HUES6 (cell line): ENCODE measurements at regions not wholly inside any gene's neighbourhood (a gene's known extent, or its start where the extent isn't known, plus 50 kb on each side); places are given as distances from the start of the nearest gene placed in this dataset.

ENCODE experiments used
- H3K27ac ChIP-seq: 2 replicates; pipeline ENCODE4 v1.7.0; 2013; ENCODE audit warnings: low read depth, mild to moderate bottlenecking, low read length, inconsistent platforms
- H3K27me3 ChIP-seq: 2 replicates; pipeline ENCODE4 v1.6.1; 2013; ENCODE audit warnings: low read length; ENCODE audit not compliant: control insufficient read depth, insufficient read depth
- H3K36me3 ChIP-seq: 2 replicates; pipeline ENCODE4 v1.6.1; 2013; ENCODE audit warnings: low read length; ENCODE audit not compliant: control insufficient read depth, insufficient read depth
- H3K4me1 ChIP-seq: 2 replicates; pipeline ENCODE4 v1.6.1; 2013; ENCODE audit warnings: low read length; ENCODE audit not compliant: control insufficient read depth, insufficient read depth
- H3K4me3 ChIP-seq: 2 replicates; pipeline ENCODE4 v1.5.1; 2013; ENCODE audit warnings: low read depth, low read length
- H3K9ac ChIP-seq: one replicate; pipeline ENCODE4 v1.6.1; 2013; ENCODE audit warnings: mild to moderate bottlenecking, low read length
- H3K9me3 ChIP-seq: 2 replicates; pipeline ENCODE4 v1.6.1; 2013; ENCODE audit warnings: low read depth, low read length; ENCODE audit not compliant: control insufficient read depth, insufficient read depth

DNA sequence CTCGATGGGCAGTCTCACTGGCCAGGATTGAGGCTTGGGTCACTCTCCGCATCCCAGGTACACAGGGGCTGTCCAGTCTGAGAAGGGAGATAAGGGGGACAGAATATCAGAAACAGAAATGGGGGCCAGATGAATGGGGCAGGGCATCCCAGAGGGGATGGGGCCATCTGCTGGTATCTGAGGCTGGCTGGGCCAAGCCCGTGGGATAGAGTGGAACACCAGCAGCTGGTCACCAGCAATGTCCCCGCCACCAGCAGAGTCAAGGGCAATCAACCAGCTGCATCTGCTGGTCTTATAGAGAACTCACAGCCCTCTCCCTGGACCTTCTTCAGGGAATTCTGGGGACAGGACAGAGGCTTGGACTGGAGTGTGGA lies 128.8 kb upstream of the HAAO start:
- Histone ChIP-seq H3K27me3 (no peaks in the 10 kb centered on the region), H3K9ac (no peak overlapping the region), H3K9me3 (no peaks in the 10 kb centered on the region), H3K4me1 (peaks cover 39% of the 10 kb centered on the region), H3K36me3 (no peaks in the 10 kb centered on the region), H3K4me3 (no peak overlapping the region), H3K27ac (no peak overlapping the region)

DNA sequence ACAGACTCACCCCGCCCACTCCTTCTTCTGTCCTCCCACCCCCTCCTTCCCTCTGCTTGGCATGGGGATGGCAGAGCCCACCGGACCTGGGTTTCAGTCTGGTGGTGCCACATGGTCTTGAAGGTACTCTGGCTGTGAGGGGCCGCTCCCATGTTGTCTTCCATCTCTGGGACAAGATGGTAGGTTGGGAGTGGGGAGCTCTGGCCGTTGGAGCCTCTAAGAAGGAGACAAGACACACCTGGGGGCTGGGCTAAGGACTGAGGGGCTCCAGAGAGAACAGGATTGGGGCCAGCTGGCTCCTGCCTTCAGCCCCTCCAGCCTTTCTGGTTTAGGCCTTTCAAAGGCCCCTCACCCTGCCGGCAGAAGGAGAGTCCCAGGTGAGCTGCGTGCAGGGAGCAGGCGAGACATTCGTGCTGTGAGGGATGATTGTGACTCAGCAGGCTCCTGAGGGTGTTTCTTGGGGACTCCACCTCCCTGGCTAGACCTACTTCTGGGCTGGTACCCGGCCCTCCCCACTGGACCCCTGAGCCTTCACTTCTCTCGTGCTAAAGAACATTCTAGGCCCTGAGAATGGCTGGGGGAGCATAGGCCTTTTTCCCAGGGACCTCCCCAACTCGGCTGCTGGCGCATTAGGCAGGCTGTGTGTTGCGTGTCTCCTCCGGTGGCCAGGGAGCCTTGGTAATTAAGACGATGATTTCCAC lies 128.2 kb upstream of the HAAO start:
- H3K36me3 ChIP-seq, result no peaks in the 10 kb centered on the region
- no peaks in the 10 kb centered on the region for H3K27me3 ChIP-seq
- no peaks in the 10 kb centered on the region for H3K9me3 ChIP-seq
- no peak overlapping the region for H3K4me3 ChIP-seq
- no peak overlapping the region for H3K9ac ChIP-seq
- peaks cover 33% of the 10 kb centered on the region for H3K4me1 ChIP-seq
- no peak overlapping the region for H3K27ac ChIP-seq

DNA sequence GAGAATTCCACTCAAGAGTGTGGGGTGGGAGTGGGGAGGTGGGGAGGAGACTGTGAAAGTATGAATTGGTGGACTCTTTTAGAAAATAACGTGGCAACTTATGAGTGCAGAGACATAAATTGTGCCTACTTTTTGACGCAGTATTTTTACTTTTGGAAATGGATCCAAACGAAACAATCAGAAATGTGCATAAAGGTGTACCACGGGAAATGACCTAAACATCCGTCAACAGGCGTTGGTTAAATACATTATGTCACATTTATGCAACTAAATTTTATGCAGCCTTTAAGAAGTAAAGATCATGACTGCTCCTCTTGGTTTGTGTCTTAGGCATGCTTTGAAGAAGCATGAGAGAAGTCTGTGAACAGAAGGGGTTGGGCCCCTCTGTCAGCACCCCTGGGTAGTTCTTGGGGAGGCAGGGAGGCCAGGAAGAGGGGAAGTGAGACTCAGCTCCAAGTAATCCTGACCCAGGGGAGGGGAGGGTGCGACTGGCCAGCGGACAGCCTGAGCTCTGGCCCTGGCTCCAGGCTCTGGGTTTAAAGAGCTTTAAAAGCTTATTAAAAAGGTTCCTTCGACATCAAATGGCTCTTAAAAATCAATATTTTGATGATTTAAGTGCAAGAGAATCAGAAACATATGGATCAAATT lies 126.4 kb upstream of the HAAO start:
- no peaks in the 10 kb centered on the region for H3K9me3 ChIP-seq
- no peaks in the 10 kb centered on the region for H3K36me3 ChIP-seq
- H3K4me3 ChIP-seq, result no peak overlapping the region
- no peak overlapping the region for H3K9ac ChIP-seq
- H3K27ac ChIP-seq, result no peak overlapping the region
- H3K27me3 ChIP-seq, result no peaks in the 10 kb centered on the region
- peaks cover 15% of the 10 kb centered on the region for H3K4me1 ChIP-seq

DNA sequence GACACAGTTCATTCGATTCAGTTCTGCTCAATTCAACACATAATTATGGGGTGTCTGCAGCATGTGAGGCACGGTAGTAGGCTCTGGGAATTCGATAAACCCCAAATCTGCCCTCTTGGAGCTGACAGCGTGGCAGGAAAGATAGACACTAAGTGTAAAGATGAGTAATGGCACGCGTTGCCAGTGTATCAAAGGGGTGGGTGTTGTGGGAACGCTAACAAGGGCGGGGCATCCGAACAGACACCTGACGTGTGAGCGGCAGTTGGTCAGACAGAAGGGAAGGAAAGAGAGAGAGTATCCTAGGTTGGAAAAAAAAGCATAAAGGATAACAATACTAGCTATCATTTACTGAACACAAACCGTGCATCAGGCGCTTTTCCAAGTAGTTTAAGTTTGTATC lies 125.7 kb upstream of the HAAO start:
- no peak overlapping the region for H3K9ac ChIP-seq
- H3K27ac ChIP-seq, result no peak overlapping the region
- H3K27me3 ChIP-seq, result no peaks in the 10 kb centered on the region
- H3K9me3 ChIP-seq, result no peaks in the 10 kb centered on the region
- H3K36me3 ChIP-seq, result no peaks in the 10 kb centered on the region
- peaks cover 9% of the 10 kb centered on the region; the same call in 1 of the 2 replicates for H3K4me1 ChIP-seq
- no peak overlapping the region for H3K4me3 ChIP-seq

DNA sequence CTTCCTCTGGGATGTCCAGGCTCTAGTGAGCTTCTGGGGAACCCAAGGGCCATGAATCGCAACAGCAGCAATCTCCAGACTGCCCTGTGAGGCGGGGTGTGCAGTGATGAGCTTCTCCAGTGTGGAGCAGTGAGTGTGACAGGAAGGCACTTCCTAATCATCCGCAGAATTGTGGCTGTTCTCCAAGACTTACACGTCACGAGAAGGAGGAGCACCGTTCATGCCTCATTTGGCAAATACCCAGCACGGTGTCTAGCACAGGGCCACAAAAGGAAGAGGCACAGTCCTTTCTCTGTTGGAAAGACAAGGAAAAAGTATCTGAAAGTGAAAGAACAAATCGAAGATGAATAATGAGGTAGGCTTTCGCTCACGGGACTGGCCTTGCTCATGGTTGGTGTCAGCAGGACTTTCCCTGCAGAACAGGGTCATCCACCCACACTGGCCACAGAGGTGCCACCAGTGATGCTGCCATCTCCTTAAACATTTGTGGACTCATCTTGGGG lies 125.1 kb upstream of the HAAO start:
- Histone ChIP-seq H3K9me3 (no peaks in the 10 kb centered on the region), H3K4me1 (0 out of 2 replicates have a peak, but pooled peaks cover 4% of the 10 kb centered on the region), H3K9ac (no peak overlapping the region), H3K36me3 (no peaks in the 10 kb centered on the region), H3K27ac (no peak overlapping the region), H3K27me3 (no peaks in the 10 kb centered on the region), H3K4me3 (no peak overlapping the region)

DNA sequence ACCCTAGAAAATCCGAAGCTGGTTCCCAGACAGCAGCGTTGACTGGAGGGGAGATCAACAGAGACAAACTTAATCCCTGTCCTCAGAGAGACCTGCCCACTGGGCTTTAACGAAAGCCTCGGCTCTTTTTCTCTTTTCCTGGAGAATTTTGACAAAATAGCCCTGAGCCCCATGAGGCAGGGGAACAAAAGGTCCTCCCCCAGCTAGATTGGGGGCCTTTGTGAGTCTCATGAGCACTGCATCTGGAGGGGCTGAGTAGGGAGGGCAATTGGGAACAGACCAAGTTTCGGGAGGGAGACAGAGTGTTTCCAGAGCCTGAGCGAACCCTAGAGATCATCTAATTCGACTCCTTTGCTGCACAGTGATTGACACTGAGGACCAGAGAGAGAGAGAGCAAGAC lies 123.9 kb upstream of the HAAO start:
- no peaks in the 10 kb centered on the region for H3K36me3 ChIP-seq
- 0 out of 2 replicates have a peak, but pooled peaks cover 4% of the 10 kb centered on the region for H3K4me1 ChIP-seq
- H3K4me3 ChIP-seq, result no peak overlapping the region
- no peaks in the 10 kb centered on the region for H3K27me3 ChIP-seq
- no peak overlapping the region for H3K9ac ChIP-seq
- H3K9me3 ChIP-seq, result no peaks in the 10 kb centered on the region
- no peak overlapping the region for H3K27ac ChIP-seq

DNA sequence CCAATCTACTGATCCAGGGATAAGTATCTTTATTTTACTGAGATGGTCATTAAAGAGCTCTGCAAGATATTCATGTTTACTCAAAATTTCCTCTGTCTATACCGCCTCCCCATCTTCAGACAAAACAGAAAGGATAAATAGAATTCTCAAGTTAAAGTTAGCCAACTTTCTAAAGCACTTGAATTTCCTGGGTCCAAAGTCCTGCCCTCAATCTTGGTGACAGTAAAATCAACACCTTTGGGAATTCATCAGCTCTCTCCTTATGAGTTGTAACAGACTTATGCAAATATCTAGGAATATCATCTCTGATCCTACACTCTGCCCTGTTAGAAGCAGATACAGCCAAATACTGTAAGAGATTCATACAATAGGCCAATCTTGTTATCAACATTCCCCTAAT lies 122.5 kb upstream of the HAAO start:
- Histone ChIP-seq H3K36me3 (no peaks in the 10 kb centered on the region), H3K27me3 (no peaks in the 10 kb centered on the region), H3K27ac (no peak overlapping the region), H3K4me1 (no peaks in the 10 kb centered on the region), H3K9me3 (no peaks in the 10 kb centered on the region), H3K9ac (no peak overlapping the region), H3K4me3 (no peak overlapping the region)

DNA sequence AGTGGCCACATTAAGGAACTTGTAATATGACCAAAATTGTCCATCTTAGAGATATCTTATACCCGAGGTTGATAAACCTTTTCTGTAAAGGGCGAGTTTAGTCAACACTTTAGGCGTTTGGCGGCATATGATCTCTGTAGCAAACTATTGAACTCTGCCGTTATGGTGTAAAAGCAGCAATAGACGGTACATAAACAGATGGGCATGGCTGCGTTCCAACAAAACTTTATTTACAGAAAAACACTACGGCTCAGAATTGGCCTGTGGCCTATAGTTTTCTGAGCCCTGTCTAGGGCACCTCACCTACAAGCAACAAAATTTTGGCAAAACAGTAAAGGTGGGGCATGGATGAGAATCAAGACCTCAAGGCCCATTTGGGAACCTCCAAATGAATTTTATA lies 121.9 kb upstream of the HAAO start:
- Histone ChIP-seq H3K36me3 (no peaks in the 10 kb centered on the region), H3K27ac (no peak overlapping the region), H3K27me3 (no peaks in the 10 kb centered on the region), H3K9ac (no peak overlapping the region), H3K4me3 (no peak overlapping the region), H3K4me1 (no peaks in the 10 kb centered on the region), H3K9me3 (no peaks in the 10 kb centered on the region)

DNA sequence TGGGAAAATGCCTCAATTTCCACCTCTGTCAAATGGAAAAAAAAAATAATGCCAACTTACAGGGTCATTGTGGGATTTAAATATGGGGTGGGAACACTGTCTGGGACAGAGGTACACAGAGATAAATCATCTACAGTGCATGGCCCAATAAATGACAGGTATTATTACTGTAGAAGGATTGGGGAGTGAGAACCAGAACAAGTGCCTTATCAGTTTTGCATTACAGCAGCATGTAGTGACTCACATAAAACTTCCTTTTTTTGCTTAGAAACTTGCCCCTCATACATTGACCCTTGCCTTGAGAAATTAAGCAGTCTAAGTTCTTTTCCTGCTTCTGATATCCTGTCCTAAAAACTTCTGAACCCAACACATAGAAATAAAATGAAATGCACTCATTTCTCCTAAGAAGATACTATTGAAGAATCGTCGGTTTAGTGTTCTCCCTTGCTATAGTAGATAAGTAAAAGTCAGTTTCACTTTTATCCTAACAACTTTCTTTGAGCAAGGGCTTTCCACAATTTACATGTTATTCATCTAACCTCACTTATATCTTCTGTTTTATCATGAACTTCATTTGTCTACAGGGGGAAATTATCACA lies 121.0 kb upstream of the HAAO start:
- no peaks in the 10 kb centered on the region for H3K9me3 ChIP-seq
- no peaks in the 10 kb centered on the region for H3K36me3 ChIP-seq
- H3K9ac ChIP-seq, result no peak overlapping the region
- no peak overlapping the region for H3K4me3 ChIP-seq
- no peaks in the 10 kb centered on the region for H3K27me3 ChIP-seq
- H3K27ac ChIP-seq, result no peak overlapping the region
- H3K4me1 ChIP-seq, result no peaks in the 10 kb centered on the region

DNA sequence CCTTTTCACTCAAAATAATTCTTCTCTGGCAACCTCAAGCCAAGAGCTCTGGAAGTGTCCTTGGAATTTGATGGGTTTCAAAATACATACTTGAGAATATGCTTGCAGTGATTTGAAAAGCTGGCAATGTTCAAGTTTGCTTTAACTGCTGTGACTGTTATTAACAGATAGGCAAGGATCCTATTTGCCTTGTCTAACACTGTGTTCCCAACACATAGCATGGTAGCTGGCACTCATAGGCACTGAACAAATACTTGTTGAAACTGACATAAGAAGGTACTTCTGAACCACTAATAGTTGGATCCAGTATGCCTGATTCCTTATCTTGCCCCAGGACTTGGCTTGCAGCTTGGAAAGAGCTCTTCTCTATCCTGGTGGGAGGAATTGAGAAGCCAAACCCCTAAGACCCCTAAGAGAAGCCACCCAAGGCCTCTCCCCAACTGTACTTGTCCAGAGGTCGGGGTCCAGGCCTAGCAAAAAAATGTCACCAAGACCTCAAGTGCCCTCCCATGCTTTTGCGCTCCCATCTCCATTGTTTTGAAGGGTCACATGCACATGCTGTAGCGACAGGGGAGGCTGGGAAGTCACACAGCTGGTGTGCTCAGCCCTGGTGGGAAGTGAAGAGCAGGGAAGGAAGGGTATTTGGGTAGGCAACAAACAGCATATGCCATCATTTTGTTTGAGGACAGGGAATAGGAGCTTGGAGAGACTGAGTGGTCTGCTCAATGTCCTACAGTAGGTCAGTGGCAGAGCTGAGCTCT lies 118.4 kb upstream of the HAAO start:
- H3K9me3 ChIP-seq, result no peaks in the 10 kb centered on the region
- H3K27ac ChIP-seq, result no peak overlapping the region

DNA sequence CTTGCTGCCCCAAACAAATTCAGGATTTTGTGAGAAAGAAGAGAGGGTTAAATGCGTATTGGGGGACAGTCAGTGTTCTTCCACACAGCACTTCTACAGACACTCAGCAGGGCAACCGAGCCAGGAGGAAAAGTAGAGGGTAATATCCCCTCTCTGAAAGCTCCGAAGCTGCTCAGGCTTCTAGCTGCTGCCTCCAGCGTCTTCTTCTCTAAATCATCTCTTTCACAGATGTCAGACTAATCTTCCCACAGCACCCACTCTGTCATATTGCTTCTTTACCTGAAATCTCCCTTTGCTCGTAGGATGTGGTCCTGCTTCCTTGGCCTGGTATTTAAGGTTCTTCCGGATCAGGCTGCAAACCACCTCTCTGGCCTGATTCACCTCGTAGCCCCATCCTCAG lies 117.6 kb upstream of the HAAO start:
- no peak overlapping the region for H3K9ac ChIP-seq
- H3K4me3 ChIP-seq, result no peak overlapping the region
- H3K9me3 ChIP-seq, result no peaks in the 10 kb centered on the region
- no peaks in the 10 kb centered on the region for H3K27me3 ChIP-seq
- H3K27ac ChIP-seq, result no peak overlapping the region
- H3K4me1 ChIP-seq, result peaks cover 24% of the 10 kb centered on the region
- H3K36me3 ChIP-seq, result no peaks in the 10 kb centered on the region

More for the DNA sequence above, 118.4 kb upstream of the HAAO start:
- Histone ChIP-seq H3K4me3 (no peak overlapping the region), H3K27me3 (no peaks in the 10 kb centered on the region), H3K4me1 (peaks cover 18% of the 10 kb centered on the region), H3K36me3 (no peaks in the 10 kb centered on the region), H3K9ac (no peak overlapping the region)
